HG03432 (cell line): ENCODE measurements at regions not wholly inside any gene's neighbourhood (a gene's known extent, or its start where the extent isn't known, plus 50 kb on each side); places are given as distances from the start of the nearest gene placed in this dataset.

Experiments used
- ATAC-seq: cut with Tn5 transposase; IDR thresholded peaks from one replicate; pipeline ENCODE4 v1.9.1; 2021; ENCODE audit warnings: mild to moderate bottlenecking, moderate library complexity; ENCODE audit not compliant: unreplicated experiment

DNA sequence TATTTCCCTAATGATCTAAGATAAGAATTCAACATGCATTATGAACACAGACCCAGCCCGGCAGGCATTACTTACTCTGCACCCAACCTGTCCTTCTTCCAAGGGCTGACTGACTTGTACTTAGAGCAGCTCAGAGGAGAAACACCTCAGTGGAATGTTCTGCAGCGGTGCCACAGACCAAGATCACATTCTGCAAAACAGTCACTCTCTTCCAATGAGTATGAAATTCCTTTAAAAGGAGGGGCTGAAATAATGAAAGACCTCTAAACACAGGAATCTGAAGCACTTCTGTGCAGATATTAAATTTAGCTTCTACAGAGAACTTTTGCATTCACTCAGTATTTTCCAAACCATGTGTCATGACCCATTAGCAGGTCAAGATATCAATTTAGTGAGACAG is 172.9 kb downstream of the ZDHHC21 start:
- ATAC-seq: no peak

DNA sequence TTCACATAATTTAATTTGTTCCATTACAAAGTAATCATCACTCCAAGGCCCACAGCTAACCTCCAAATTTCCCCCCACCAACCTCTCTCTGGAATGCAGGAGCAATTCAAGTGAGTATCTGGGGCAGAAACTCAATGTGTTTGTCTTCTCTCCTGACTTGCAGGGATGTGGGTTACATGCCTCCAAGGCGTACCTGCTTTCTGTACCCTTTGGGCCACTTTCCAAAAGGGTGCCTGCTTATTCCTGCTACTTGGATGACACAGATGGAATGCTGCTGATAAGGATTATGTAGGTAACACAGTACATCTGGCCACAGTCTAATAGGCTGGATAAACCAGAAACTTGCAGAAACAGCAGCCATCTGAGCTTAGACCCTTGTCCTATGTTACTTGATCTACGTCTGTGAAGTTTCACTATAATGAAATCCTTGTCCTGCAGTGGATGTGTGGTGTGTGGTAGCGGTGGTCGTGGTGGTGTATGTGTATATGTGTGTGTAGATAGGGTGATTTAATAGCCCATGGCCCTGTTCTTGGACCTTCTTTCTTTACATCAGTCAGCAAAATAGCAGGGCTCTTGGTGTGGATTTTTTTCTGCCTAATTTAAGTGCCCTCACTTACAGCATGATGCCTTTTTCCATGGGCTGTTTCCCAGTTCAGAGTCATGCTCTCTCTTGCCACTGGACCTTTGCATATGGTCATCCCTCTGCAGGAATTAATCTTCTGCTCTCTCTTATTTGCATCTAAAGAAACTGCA is 175.9 kb downstream of the ZDHHC21 start:
- ATAC-seq: no peak

DNA sequence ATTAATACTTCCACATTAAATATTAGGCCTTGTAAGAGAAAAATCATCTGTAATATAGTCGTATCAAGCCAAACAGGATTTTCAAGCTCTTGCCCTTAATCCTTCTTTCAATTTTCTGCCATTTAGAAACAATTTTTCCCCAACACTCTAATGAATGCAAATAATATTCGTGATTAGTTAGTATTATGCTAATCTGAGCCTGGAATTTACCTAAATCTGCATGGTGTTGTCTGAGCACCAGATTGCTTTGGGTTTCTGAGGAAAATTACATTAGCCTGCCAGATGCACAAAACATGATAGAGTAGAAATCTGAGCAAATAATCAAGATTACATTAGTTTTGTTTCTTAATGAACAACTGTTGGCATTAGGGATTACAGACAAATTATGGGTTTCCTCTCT is 176.6 kb downstream of the ZDHHC21 start:
- no peak for ATAC-seq

DNA sequence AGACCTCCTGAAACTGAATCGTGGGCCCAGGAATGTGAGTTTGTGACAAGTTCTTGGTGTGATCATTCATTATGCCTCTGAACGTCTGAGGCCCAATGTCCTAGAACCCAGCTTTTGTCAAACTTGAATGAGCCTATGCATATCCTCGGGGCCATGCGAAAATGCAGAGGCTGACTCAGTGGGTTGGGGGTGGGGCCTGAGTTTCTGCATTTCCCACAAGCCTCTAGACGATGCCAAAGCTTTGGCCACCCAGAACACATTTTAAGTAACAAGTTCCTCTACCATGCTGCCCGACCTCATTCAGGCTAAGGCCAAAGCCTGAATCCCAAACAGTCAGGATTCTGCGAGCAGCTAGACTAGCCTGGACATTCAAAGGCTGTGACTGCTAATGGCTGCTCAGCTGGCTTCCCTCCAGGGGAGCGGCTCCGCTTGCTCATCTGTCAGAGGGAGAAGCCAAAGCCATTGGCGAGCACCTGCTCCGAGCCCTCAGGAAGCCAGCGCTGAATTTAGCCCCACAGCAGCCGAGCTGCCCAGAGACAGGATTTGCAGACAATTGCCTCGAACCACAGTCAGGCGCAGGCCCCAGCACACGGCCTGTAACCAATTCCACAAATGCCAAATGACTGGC is 177.5 kb downstream of the ZDHHC21 start:
- no peak for ATAC-seq

DNA sequence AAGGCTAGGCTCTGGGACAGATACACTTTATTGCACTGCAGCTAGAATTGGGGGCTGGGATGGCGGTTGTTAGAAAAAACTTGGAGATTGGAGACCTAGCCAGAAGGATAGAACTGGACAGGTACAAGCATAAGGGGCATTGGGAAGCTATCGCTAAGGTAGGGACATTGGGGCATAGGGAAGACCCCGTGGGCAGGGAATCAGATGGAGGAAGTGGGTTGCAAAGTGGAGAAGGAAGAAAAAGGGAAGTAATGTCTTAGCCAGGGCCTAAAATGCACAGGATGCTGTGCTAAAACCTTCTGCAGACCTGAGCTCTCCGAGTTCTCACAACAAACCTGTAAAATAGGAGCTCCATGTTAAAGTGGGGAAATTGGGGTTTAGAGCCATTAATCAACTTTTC is 178.2 kb downstream of the ZDHHC21 start:
- ATAC-seq: no peak

DNA sequence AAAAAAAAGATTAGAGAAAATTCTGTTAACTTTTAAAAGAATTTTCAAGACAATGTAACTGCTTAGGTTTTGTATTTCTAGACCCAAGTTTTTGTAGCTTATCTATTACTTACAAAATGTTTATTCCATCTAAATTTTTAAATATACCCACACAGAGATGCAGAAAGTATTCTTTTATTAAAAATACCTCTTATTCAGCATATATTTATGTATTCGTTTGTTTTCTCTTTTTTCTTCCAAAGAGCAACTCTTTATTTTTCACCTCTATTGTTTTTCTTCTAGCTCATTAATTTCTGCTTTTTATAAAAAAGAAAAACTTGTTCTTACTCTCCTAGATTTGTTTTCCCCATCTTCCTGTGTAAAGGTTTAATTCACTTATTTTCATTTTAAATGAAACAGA is 180.3 kb downstream of the ZDHHC21 start:
- no peak for ATAC-seq

DNA sequence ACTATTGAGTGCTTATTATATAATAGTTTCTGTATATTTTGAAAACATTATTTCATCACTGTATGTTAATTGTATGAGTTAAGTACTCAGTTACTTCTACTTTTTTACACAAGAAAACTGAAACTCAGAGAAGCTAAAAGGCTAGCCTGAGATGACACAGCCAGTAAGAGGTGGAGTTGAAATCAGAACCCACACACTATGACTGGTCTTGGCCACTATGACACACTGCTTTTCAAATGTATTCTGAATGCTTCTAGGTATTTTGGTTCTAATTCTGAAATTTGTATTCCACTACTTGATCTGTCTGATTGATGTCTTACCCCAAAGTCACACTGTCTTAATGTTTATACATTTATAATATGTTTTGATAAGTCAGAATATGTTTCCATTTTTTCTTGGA is 181.8 kb downstream of the ZDHHC21 start:
- no peak for ATAC-seq

DNA sequence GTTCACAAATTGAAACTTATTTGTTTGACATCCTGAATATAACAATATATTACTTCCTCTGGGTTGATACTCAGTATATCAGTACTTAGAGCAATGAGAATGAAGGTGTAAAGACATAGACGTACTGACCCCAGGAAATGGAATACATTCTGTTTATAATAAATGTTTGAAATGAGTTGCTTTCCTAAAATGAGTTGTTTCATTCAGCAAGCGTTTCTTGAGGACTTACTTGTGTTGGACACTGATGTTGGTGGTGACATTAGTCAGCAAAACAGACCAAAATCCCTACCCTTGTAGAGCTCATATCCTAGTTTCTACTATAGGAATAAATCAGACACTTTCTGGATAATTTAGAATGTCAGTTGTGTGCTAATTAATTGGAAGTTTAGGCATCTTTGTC is 184.3 kb downstream of the ZDHHC21 start:
- ATAC-seq: no peak

DNA sequence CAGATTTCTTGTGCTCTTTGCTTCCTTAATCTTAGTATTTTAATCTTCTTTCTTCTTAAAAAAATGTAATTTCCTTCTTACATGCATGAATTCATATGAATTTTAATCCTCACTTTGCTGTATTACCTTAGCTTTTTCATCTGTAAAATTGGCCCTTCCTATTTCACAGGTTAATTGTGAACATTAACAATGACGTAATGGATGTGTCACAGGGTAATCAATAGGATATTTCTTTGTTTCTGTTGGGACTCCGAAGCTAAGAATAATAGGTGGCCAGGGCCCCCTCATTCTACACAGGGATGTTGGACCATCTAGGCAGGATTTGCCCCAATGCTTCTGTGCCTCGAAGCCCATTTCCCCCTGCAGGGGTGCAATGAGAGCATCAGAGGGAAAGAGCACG is 187.4 kb upstream of the NFIB start:
- no peak for ATAC-seq

DNA sequence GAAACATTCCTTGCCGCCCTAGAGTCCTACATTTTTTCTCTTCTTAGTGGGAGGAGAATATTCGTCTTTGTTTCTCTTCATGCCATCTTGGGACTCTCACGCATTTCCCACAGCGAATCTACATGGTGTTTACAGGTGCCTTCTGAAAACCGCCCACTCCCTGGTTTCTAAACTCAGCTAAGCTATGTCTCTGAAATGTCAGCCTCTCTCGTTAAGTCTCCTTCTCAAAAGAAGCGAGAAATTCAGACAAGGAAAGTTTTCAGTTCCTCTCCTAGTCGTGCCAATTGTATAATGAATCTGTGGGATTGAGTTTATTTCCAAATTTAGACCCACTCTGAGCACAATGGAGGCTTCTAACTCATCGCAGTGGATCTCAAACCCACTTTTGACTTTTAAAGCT is 186.8 kb upstream of the NFIB start:
- peak; percentile 83 for ATAC-seq

DNA sequence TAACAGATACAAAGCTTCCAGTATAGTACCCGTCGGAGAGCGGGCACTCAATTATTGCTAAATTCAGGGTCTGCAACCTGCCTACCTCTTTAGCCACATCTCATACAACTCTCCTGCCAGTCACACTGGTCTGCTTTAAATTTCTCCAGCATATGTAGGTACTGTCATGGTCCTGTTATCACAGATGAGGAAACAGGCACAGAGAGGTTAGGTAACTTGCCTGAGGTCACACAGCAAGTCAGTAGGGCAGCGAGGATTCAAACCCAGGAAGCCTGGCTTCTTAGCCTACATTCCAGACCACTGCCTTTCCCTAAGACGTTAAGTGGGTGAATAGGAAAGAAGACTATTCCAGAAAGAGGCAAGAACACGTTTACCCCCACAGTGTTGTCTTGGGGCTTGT is 186.0 kb upstream of the NFIB start:
- no peak for ATAC-seq

DNA sequence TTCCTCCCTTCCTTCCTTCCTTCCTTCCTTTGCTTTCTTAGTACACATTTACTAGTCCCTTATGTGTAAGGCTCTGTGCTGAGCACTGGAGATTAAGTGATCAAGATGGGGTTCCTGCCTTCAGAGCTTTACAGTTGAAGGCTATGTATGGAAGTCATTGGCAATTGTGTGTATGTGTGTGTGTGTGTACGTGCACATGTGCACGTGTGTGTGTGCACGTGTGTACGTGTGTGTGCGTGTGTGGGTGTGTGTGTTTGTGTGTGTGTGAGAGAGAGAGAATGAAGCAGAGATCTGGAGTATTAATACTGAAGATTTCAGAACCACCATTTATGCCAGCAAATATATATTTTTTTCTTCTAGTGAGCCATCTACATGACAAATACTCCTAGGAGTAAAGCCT is 184.9 kb upstream of the NFIB start:
- no peak for ATAC-seq

DNA sequence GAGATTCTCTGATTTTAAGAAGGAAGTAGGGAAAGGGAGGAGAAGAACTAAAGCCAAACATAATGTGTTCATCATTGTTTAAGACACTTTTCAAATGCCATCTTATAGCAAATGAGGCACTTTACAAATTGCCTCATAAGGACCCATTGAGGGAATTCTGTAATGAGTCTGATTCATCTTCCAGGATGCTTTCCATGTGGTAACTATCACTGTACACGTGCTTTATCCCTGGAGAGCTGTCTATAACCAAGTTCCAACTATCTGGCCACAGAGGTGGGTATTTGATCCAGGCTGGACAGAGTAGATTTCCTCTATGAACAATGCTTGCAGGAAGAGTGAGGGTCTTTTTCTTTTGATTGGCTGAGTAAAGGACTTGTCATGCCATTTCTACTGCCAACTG is 183.5 kb upstream of the NFIB start:
- no peak for ATAC-seq

DNA sequence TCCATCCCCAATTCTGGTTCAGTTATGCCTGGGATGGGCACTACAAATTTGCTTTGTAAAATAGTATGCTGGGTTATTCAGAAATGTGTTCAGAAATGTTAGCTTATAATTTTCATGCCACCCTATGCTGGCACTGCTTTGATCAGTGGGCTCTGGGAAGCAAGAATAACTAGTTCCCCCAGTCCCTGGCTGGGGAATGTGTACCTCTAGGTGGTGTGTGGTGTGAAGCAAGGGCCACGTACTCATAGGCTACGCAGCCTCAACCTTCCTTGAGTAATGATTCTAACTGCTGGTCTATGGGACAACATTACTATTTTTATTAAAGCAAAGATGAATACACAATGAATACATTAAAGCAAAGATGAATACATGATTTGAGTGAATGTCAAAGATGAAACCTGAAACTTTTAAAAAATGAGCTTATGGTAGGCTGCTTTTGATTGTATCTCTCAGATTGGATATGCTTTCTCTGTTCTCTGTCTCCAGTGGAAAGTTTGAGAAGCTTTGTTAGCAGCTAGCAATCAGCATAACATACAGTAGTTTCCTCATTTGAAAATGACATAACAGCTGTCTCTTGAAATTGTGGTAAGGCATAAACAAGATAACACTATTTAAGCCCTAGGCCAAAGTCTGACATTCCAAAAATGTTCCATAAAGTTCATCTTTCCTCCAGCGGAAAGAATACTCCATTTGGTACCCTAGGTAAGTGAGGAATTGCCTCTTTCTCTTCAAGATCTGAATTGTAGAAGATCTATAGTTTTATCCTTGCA is 174.7 kb upstream of the NFIB start:
- ATAC-seq: no peak

DNA sequence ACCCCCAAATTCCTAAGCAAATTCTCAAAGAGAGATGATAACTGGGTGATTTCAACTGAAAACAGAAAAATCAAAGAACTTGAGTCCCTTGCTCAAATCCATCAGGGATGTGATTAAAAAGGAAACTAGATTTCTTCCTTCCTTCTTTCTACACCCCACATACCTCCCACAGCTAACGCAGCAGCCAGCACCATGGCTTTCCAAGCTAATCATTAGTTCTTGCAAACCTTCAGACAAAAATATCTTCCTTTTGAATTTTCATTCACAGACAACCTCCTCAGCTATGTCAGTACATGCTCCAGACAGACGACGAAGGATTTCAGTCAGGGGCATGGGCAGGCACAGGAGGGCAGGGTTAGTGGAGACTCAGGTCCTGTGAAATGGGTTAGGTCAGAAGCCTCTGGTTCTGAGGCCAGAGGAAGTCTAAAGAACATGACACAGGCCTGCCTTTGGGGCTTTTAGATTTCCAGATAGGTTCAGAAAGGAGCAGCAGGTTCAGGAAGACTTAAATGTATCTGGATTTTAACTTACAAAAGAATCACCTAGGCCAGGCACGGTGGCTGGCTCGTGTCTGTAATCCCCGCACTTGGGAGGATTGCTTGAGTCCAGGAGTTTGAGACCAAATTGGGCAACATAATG is 173.7 kb upstream of the NFIB start:
- ATAC-seq: no peak

DNA sequence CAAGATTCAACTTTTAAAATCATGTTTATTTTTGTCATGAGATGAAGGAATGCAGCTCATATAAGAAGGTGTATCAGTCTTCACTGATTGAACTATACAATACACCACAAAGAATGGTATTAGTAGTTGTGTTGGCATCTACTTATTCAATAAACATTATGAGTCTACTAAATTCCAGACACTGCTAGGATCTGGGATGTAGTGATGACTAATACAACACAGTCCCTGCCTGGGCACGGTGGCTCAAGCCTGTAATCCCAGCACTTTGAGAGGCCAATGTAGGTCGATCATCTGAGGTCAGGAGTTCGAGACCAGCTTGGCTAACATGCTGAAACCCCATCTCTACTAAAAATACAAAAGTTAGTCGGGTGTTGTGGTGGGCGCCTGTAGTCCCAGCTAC is 171.4 kb upstream of the NFIB start:
- ATAC-seq: no peak

DNA sequence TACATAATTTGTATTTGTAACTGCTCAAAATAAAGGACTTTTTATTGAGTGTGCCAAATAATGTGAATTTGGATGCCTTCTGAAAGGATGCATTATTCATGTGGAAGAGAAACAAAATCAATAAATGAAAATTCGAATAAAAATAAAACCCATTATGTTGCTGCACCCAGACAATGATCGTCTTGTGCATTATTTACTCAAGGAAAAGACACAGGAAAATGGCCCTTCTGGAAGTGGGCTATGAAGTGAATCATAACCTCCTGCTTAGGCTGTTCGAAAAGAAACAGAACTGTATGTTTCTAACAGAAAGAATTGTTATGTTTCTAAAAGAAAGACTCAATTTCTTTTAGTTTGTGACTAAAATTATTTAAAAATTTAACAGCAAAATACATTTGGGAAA is 168.9 kb upstream of the NFIB start:
- ATAC-seq: no peak

DNA sequence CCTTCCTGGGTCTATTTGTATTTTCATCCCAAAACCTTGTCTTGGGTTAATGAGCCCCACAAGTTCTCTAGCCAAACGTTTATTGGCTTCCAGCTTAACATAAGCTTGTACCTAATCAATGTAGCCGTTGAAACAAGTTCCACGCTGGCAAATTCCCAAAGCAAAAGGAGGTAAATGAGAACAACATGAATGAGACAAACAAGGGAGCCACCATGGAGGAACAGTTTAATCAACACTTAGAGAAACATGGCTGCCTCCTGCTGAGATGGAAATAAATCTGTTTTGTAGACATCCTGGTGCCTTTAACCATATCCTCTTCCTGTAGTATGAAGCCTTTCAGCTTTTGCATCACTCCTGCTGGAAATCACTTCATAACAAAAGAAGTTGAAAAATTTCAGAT is 166.6 kb upstream of the NFIB start:
- no peak for ATAC-seq

DNA sequence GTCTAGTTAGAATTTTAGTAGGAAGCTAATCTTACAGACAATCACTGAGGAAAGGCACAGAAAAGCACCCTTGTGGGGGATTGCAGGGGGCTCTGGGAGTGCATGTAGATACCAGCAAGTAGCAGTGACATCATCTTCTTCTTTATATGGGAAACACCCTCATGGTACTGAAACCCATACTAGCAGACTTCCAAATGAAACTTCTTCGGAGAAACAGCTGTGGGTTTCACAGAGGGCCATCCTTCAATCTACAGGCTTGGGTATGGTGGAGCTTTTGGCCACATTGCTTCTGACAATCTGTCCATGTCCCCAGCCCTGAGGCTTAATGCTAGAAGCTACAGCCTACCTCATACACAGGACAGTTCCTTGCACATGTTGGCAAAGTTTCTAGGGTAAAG is 165.2 kb upstream of the NFIB start:
- ATAC-seq: peak; percentile 63

DNA sequence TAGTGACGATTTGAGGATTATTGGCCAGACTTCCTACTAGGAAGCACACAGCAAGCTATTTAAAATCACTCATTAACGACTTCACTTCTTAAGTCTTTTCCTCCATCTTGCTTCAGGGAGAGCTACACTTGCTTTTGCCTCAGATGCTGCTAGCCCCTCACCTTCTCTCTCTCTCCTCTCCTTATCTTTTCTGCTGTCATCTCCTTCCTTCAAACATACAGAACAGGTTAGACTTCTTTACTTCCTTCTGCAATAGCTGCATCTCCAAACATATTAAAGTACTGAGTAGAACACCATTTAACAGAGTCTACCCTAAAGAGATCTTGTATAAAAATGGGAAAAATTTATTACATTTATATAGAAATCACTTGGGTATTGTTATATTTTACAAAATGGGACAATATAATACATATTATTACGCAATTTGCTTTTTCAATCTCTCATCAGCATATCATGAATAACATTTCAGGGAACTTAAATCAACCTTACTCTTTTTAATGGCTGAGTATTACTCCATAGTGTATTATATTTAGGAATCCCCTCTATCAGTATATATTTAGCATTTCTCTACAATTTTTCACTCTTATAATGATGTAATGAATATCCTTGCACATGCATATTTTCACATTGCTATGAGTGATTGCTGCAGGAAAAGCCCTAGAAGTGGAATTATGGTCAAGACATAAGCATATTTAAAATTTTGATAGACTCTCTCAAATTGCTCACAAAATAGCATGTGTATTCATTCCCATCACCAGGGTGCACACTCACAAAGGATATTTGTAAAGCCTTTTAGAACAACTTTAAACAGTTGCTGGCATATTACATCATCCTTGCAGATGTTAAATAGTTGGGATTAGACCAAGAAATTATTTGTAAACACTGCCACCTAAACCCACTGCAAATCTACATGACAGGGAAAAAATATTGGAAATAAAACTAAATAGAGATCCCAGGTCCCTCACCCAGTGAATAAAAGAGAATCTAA is 164.5 kb upstream of the NFIB start:
- ATAC-seq: no peak

DNA sequence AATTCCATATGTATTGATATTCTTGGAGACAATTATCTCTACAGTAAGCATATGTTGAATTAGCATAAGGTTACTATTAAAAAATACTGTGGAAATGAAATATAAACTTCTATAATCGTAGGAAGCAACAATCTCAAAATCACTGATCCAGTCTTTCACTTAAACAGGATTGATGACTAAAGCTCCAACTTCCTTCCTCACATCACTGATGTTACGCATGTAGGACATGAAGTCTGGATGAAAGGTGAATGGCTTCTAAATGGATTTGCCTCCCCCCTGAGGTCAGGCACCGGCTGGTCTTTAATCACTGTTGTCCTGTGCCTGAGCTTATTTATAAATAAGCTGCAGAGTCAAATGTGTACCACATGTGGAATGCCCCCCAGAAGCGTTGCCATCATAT is 157.1 kb upstream of the NFIB start:
- ATAC-seq: no peak
